GM23338 (cell line): ENCODE measurements at regions not wholly inside any gene's neighbourhood (a gene's known extent, or its start where the extent isn't known, plus 50 kb on each side); places are given as distances from the start of the nearest gene placed in this dataset.

Experiments
- JUNB ChIP-seq: IDR thresholded peaks from one replicate; pipeline ENCODE4 v1.6.1; 2016; ENCODE audit warnings: antibody characterized with exemption; ENCODE audit not compliant: unreplicated experiment
- NANOG ChIP-seq: IDR thresholded peaks from 2 replicates; pipeline ENCODE4 v1.6.1; 2016; ENCODE audit warnings: antibody characterized with exemption, borderline replicate concordance
- POLR2AphosphoS5 ChIP-seq: IDR thresholded peaks from 2 replicates; pipeline ENCODE4 v1.6.1; 2016; ENCODE audit warnings: antibody characterized with exemption, low read depth
- REST ChIP-seq: IDR thresholded peaks from one replicate; pipeline ENCODE4 v1.6.1; 2018; ENCODE audit warnings: antibody characterized with exemption; ENCODE audit not compliant: unreplicated experiment
- STAT1 ChIP-seq: IDR thresholded peaks from one replicate; pipeline ENCODE4 v1.6.1; 2016; ENCODE audit warnings: antibody characterized with exemption; ENCODE audit not compliant: unreplicated experiment
- ZNF331 ChIP-seq: fragments of 250-450 bp; sonication (Bioruptor Pico); IDR thresholded peaks from 2 replicates; pipeline ENCODE4 v1.5.0; 2020; ENCODE audit warnings: low read depth, mild to moderate bottlenecking, moderate library complexity
- ZNF462 ChIP-seq: fragments of 250-450 bp; sonication (Bioruptor Pico); IDR thresholded peaks from 2 replicates; pipeline ENCODE4 v1.5.0; 2020; ENCODE audit warnings: mild to moderate bottlenecking, moderate library complexity

GRCh38 chr16:64136743-64137142 lies 985.1 kb downstream of the CDH11 start (continued):
- no peak for TF ChIP-seq ZNF462 (CRISPR knock-in tag)
- TF ChIP-seq ZNF331 (CRISPR knock-in tag): no peak
- no peak for TF ChIP-seq POLR2AphosphoS5
- no peak for TF ChIP-seq JUNB
- TF ChIP-seq REST: no peak
- TF ChIP-seq NANOG: no peak
- no peak for TF ChIP-seq STAT1
